SK-N-SH (cell line): ENCODE measurements at regions not wholly inside any gene's neighbourhood (a gene's known extent, or its start where the extent isn't known, plus 50 kb on each side); places are given as distances from the start of the nearest gene placed in this dataset.

Experiments used
- CTCF ChIA-PET: fragments of 300-600, 350-600 bp; formaldehyde crosslinking; extraction: SDS; loops from one replicate; lab custom pipeline; 2021; lab: Yijun Ruan, JAX
- POLR2A ChIA-PET: fragments of 350-600 bp; sonication (Branson Sonifier 250); formaldehyde crosslinking; extraction: SDS; loops from one replicate; lab custom pipeline; 2020; ENCODE audit warnings: antibody characterized with exemption, inconsistent platforms; lab: Yijun Ruan, JAX
- DNase-seq: peaks from one replicate; pipeline ENCODE4 v3.0.0; 2012
- H2AFZ ChIP-seq: fragments of 200-600 bp; sonication (generic); 2 replicates; pipeline ENCODE4 v1.8.1; 2016; ENCODE audit warnings: antibody characterized with exemption, mild to moderate bottlenecking, low read depth
- H3F3A ChIP-seq: fragments of 200-600 bp; sonication (generic); replicated peaks from 2 replicates; pipeline ENCODE3; 2016; ENCODE audit warnings: antibody characterized with exemption, mild to moderate bottlenecking; ENCODE audit not compliant: insufficient read depth
- H3K27ac ChIP-seq, 2 experiments: fragments of 200-500 bp in 1 of 2; fragments of 200-600 bp in 1 of 2; sonication (Bioruptor generic) in 1 of 2; sonication (generic), shearing (Covaris generic) in 1 of 2; 2 replicates each; pipeline versions ENCODE4 v1.5.1 to v1.6.1; 2014 to 2016; ENCODE audit warnings: low read depth in 2 of 2, inconsistent platforms in 1 of 2, low read length in 1 of 2, mild to moderate bottlenecking in 1 of 2, mixed read lengths in 1 of 2
- H3K27me3 ChIP-seq: fragments of 200-600 bp; sonication (generic), shearing (Covaris generic); 2 replicates; pipeline ENCODE4 v1.6.1; 2016; ENCODE audit warnings: mixed run types; ENCODE audit not compliant: insufficient read depth
- H3K36me3 ChIP-seq, 2 experiments: fragments of 200-500 bp in 1 of 2; fragments of 200-600 bp in 1 of 2; sonication (Bioruptor generic) in 1 of 2; sonication (generic) in 1 of 2; replicated peaks in 1 of 2; 2 replicates each; pipeline versions ENCODE3 to v1.5.1; 2014 to 2016; ENCODE audit warnings: low read length in 1 of 2, mild to moderate bottlenecking in 1 of 2; ENCODE audit not compliant: insufficient read depth in 2 of 2, control insufficient read depth in 1 of 2
- H3K4me1 ChIP-seq, 2 experiments: fragments of 200-500 bp in 1 of 2; fragments of 200-600 bp in 1 of 2; sonication (Bioruptor generic) in 1 of 2; sonication (generic), shearing (Covaris generic) in 1 of 2; 2 replicates each; pipeline versions ENCODE4 v1.5.1 to v1.6.1; 2014 to 2016; ENCODE audit warnings: low read depth in 1 of 2, low read length in 1 of 2, mixed run types in 1 of 2; ENCODE audit not compliant: insufficient read depth in 2 of 2, control insufficient read depth in 1 of 2
- H3K4me2 ChIP-seq: fragments of 200-600 bp; sonication (generic), shearing (Covaris generic); 2 replicates; pipeline ENCODE4 v1.6.1; 2017; ENCODE audit warnings: mixed run types
- H3K4me3 ChIP-seq, 2 experiments: fragments of 200-500 bp in 1 of 2; fragments of 200-600 bp in 1 of 2; sonication (Bioruptor generic) in 1 of 2; sonication (generic), shearing (Covaris generic) in 1 of 2; 2 replicates each; pipeline versions ENCODE4 v1.5.1 to v1.8.1; 2014 to 2016; ENCODE audit warnings: low read depth in 2 of 2, inconsistent platforms in 1 of 2, low read length in 1 of 2, mild to moderate bottlenecking in 1 of 2, mixed read lengths in 1 of 2, moderate library complexity in 1 of 2
- H3K79me2 ChIP-seq: fragments of 200-600 bp; sonication (generic); 2 replicates; pipeline ENCODE4 v1.8.1; 2017; ENCODE audit warnings: mild to moderate bottlenecking; ENCODE audit not compliant: insufficient read depth
- H3K9ac ChIP-seq: fragments of 200-600 bp; sonication (generic); 2 replicates; pipeline ENCODE4 v1.6.1; 2017; ENCODE audit warnings: mixed run types
- H3K9me2 ChIP-seq: fragments of 200-600 bp; sonication (generic); 2 replicates; pipeline ENCODE4 v1.6.1; 2017; ENCODE audit warnings: mixed run types
- H3K9me3 ChIP-seq: fragments of 200-600 bp; sonication (generic); 2 replicates; pipeline ENCODE4 v1.6.1; 2017; ENCODE audit warnings: mixed run types, mild to moderate bottlenecking, moderate library complexity
- H4K20me1 ChIP-seq: fragments of 200-600 bp; sonication (generic); 2 replicates; pipeline ENCODE4 v1.6.1; 2017; ENCODE audit warnings: mild to moderate bottlenecking, mixed run types; ENCODE audit not compliant: insufficient read depth
- ELF1 ChIP-seq: IDR thresholded peaks from 2 replicates; pipeline ENCODE4 v1.4.0; 2012
- EZH2phosphoT487 ChIP-seq: fragments of 200-600 bp; sonication (generic); IDR thresholded peaks from 2 replicates; pipeline ENCODE4 v1.6.1; 2017; ENCODE audit warnings: low read depth, mixed run types, mild to moderate bottlenecking, antibody characterized with exemption, moderate library complexity, borderline replicate concordance
- FOXJ3 ChIP-seq: sonication (generic); formaldehyde crosslinking; IDR thresholded peaks from 2 replicates; pipeline ENCODE4 v1.5.1; 2020; ENCODE audit warnings: mild to moderate bottlenecking, missing genetic modification reagents
- FOXM1 ChIP-seq: IDR thresholded peaks from 2 replicates; pipeline ENCODE4 v1.4.0; 2012; ENCODE audit warnings: low read depth, mild to moderate bottlenecking
- GATA2 ChIP-seq: sonication (generic); formaldehyde crosslinking; IDR thresholded peaks from 2 replicates; pipeline ENCODE4 v1.5.0; 2020; ENCODE audit warnings: mild to moderate bottlenecking, missing genetic modification reagents
- JUND ChIP-seq: IDR thresholded peaks from 2 replicates; pipeline ENCODE4 v1.4.0; 2012
- NRF1 ChIP-seq: IDR thresholded peaks from 2 replicates; pipeline ENCODE4 v1.6.1; 2012; ENCODE audit warnings: low read depth, mild to moderate bottlenecking, low read length
- RCOR1 ChIP-seq: fragments of 150-350 bp; IDR thresholded peaks from 2 replicates; pipeline ENCODE4 v1.6.1; 2017; ENCODE audit warnings: antibody characterized with exemption, low read length
- SIN3A ChIP-seq: IDR thresholded peaks from 2 replicates; pipeline ENCODE4 v1.6.1; 2012; ENCODE audit warnings: low read depth, mild to moderate bottlenecking, low read length, moderate library complexity, borderline replicate concordance
- SMC3 ChIP-seq: IDR thresholded peaks from 2 replicates; pipeline ENCODE4 v1.6.1; 2012; ENCODE audit warnings: low read depth, low read length, improper control_type of control experiment
- TAF1 ChIP-seq: IDR thresholded peaks from 2 replicates; pipeline ENCODE4 v1.6.1; 2012; ENCODE audit warnings: low read depth, mild to moderate bottlenecking, low read length, moderate library complexity, borderline replicate concordance
- TCF12 ChIP-seq: IDR thresholded peaks from 2 replicates; pipeline ENCODE4 v1.4.0; 2012
- TEAD4 ChIP-seq: IDR thresholded peaks from 2 replicates; pipeline ENCODE4 v1.4.0; 2012; ENCODE audit warnings: mild to moderate bottlenecking, borderline replicate concordance; ENCODE audit not compliant: insufficient read depth
- WGBS: methylation state at CpG from one replicate; pipeline ENCODE4 v1.1.6; 2017; ENCODE audit warnings: low lambda C conversion rate; 5-methylcytosine and 5-hydroxymethylcytosine counted together
- TF ChIP-seq, protein P1 (sequence below): IDR thresholded peaks from 2 replicates; pipeline ENCODE4 v1.4.0; 2012; ENCODE audit warnings: low read depth, borderline replicate concordance
- TF ChIP-seq, protein P2 (sequence below): IDR thresholded peaks from 2 replicates; pipeline ENCODE4 v1.4.0; 2012; ENCODE audit warnings: low read depth, borderline replicate concordance
- TF ChIP-seq, protein P3 (sequence below): IDR thresholded peaks from 2 replicates; pipeline ENCODE4 v1.4.0; 2012; ENCODE audit warnings: low read depth
- TF ChIP-seq, protein P4 (sequence below): fragments of 200-600 bp; sonication (generic); IDR thresholded peaks from 2 replicates; pipeline ENCODE4 v1.6.1; 2017; ENCODE audit warnings: antibody characterized with exemption, mild to moderate bottlenecking, moderate library complexity
- TF ChIP-seq, protein P5 (sequence below): fragments of 150-350 bp; IDR thresholded peaks from 2 replicates; pipeline ENCODE4 v1.6.1; 2017; ENCODE audit warnings: antibody characterized with exemption, low read length, low read depth, borderline replicate concordance

DNA sequence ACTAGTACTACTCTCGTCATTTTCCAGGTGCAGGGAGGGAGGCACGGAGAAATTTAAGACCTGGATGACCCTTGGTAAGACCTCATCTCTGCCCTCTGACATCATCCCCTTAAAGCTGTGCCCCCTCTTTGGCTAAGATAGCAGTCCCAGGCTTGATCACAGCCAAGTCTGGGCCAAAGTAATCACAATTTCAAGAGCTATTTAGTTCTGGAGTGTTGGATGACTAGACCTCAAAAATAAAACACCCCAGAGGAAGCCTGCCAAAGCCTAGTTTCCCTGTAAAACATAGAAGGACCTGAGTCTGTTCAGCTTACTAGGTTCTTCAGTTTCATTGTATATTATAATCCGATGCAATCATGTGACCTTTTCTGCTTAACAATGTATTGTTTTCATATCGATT is 144.6 kb upstream of the ARHGEF9 start:
- H3K4me1 ChIP-seq: no peaks in the 10 kb centered on the region
- H3K79me2 ChIP-seq: no peaks in the 10 kb centered on the region
- H3K36me3 ChIP-seq: no peaks in the 10 kb centered on the region
- no peak overlapping the region for H2AFZ ChIP-seq
- CTCF ChIA-PET: interaction anchor here (0.6 to 1.2 kb wide), 2 partner anchors 9 to 1520 kb away, joined by 3 read pairs; no protein-coding TSS in a partner anchor
- 1% methylated on average over 4 of the region's 4 CpGs for WGBS
- no peak overlapping the region for H3K27ac ChIP-seq
- no peaks in the 10 kb centered on the region for H4K20me1 ChIP-seq
- no peak overlapping the region for H3K4me2 ChIP-seq
- no peaks in the 10 kb centered on the region for H3K9me2 ChIP-seq
- no peaks in the 10 kb centered on the region for H3F3A ChIP-seq
- no peaks in the 10 kb centered on the region for H3K9me3 ChIP-seq
- no peak overlapping the region for H3K9ac ChIP-seq
- DNase-seq: no peak
- TF ChIP-seq, protein P1, sequence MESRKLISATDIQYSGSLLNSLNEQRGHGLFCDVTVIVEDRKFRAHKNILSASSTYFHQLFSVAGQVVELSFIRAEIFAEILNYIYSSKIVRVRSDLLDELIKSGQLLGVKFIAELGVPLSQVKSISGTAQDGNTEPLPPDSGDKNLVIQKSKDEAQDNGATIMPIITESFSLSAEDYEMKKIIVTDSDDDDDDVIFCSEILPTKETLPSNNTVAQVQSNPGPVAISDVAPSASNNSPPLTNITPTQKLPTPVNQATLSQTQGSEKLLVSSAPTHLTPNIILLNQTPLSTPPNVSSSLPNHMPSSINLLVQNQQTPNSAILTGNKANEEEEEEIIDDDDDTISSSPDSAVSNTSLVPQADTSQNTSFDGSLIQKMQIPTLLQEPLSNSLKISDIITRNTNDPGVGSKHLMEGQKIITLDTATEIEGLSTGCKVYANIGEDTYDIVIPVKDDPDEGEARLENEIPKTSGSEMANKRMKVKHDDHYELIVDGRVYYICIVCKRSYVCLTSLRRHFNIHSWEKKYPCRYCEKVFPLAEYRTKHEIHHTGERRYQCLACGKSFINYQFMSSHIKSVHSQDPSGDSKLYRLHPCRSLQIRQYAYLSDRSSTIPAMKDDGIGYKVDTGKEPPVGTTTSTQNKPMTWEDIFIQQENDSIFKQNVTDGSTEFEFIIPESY: no peak
- no peak for TF ChIP-seq JUND
- TF ChIP-seq TCF12: no peak
- TF ChIP-seq, protein P2, sequence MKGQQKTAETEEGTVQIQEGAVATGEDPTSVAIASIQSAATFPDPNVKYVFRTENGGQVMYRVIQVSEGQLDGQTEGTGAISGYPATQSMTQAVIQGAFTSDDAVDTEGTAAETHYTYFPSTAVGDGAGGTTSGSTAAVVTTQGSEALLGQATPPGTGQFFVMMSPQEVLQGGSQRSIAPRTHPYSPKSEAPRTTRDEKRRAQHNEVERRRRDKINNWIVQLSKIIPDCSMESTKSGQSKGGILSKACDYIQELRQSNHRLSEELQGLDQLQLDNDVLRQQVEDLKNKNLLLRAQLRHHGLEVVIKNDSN: no peak
- no peak for TF ChIP-seq EZH2phosphoT487
- TF ChIP-seq NRF1: no peak
- no peak for TF ChIP-seq SIN3A
- no peak for TF ChIP-seq FOXM1
- TF ChIP-seq, protein P3, sequence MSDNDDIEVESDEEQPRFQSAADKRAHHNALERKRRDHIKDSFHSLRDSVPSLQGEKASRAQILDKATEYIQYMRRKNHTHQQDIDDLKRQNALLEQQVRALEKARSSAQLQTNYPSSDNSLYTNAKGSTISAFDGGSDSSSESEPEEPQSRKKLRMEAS: no peak
- TF ChIP-seq GATA2: no peak
- TF ChIP-seq ELF1: no peak
- POLR2A ChIA-PET: no interaction called here
- no peak overlapping the region for H3K4me3 ChIP-seq
- H3K27me3 ChIP-seq: no peaks in the 10 kb centered on the region

DNA sequence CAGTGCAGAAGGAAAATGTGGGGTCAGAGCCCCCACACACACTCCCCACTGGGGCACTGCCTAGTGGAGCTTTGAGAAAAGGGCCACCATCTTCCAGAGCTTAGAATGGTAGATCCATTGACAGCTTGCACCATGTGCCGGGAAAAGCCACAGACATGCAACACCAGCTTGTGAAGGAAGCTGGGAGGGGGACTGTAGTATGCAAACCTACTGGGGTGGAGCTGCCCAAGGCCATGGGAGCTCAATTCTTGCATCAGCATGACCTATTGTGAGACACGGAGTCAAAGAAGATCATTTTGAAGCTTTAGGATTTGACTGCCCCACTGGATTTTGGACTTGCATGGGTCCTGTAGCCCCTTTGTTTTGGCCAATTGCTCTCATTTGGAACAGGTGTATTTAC is 142.8 kb upstream of the ARHGEF9 start:
- Histone ChIP-seq H3K4me1 (no peaks in the 10 kb centered on the region), H3K9ac (no peak overlapping the region), H3K36me3 (no peaks in the 10 kb centered on the region), H3F3A (no peaks in the 10 kb centered on the region), H4K20me1 (no peaks in the 10 kb centered on the region), H3K27ac (no peak overlapping the region), H3K4me3 (no peak overlapping the region), H3K9me2 (no peaks in the 10 kb centered on the region), H3K79me2 (no peaks in the 10 kb centered on the region), H3K9me3 (no peaks in the 10 kb centered on the region), H3K27me3 (no peaks in the 10 kb centered on the region), H2AFZ (no peak overlapping the region), H3K4me2 (no peak overlapping the region)
- 0% methylated on average over 2 of the region's 2 CpGs for WGBS
- TF ChIP-seq RCOR1 (no peak), FOXJ3 (CRISPR knock-in tag) (no peak), EZH2phosphoT487 (no peak), SMC3 (no peak), TEAD4 (no peak), TAF1 (no peak)
- TF ChIP-seq, protein P4, sequence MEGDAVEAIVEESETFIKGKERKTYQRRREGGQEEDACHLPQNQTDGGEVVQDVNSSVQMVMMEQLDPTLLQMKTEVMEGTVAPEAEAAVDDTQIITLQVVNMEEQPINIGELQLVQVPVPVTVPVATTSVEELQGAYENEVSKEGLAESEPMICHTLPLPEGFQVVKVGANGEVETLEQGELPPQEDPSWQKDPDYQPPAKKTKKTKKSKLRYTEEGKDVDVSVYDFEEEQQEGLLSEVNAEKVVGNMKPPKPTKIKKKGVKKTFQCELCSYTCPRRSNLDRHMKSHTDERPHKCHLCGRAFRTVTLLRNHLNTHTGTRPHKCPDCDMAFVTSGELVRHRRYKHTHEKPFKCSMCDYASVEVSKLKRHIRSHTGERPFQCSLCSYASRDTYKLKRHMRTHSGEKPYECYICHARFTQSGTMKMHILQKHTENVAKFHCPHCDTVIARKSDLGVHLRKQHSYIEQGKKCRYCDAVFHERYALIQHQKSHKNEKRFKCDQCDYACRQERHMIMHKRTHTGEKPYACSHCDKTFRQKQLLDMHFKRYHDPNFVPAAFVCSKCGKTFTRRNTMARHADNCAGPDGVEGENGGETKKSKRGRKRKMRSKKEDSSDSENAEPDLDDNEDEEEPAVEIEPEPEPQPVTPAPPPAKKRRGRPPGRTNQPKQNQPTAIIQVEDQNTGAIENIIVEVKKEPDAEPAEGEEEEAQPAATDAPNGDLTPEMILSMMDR: no peak
- TF ChIP-seq, protein P5, sequence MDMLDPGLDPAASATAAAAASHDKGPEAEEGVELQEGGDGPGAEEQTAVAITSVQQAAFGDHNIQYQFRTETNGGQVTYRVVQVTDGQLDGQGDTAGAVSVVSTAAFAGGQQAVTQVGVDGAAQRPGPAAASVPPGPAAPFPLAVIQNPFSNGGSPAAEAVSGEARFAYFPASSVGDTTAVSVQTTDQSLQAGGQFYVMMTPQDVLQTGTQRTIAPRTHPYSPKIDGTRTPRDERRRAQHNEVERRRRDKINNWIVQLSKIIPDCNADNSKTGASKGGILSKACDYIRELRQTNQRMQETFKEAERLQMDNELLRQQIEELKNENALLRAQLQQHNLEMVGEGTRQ: no peak
- TF ChIP-seq, protein P1: no peak
- TF ChIP-seq, protein P3: no peak
- ChIA-PET POLR2A (no interaction called here), CTCF (no interaction called here)
- no peak for DNase-seq
